Hindlimb muscle (tissue), 1 donor: ENCODE measurements at regions not wholly inside any gene's neighbourhood (a gene's known extent, or its start where the extent isn't known, plus 50 kb on each side); places are given as distances from the start of the nearest gene placed in this dataset.

ENCODE experiments used
- DNase-seq: peaks from one replicate; pipeline ENCODE4 v3.0.0-alpha.2; 2013

DNA sequence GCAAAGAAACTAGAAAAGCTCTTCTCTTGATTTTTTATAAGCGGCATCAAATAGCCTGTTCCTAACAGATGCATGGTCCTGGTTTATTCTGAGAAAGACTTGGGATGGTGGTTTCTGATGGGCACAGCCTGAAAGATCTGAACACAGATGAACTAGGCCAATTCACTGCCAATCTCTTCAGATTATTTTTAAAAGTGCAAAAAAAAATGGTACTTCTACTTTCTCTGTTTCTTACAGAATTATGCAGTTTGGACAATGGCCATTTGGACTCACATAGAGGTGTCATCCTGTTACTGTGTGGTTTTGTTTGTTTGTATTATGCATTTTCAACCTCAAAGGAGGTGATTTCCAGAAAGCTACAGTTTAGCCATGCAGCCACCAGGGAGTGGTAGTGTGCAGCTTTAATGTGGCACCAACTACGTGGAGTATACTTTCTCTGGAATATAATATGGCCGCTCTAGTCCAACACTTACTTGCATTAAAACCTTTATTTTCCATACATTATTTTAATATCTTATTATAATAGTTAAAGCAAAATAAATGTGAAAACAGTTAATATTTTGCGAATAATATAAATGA lies 469.8 kb upstream of the KIRREL3 start:
- DNase-seq = no peak

DNA sequence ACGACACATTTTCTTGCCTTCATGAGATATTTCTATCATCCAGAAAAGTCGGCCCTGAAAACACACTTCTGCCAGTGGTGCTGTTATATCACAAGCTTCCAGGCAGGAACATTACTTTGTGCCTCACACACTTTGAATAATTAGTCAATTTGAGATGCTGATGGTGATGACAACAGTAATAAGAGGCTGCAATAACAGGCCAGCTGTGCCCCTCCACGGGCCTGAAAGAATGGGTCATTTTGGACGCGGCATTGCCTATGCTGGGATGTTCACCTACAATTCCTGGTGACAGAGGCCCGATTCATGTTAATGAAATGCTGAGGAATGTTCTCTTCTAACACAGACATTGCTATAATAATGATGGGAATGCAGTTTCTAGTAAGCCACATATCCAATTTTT lies 463.8 kb upstream of the KIRREL3 start:
- no peak for DNase-seq

DNA sequence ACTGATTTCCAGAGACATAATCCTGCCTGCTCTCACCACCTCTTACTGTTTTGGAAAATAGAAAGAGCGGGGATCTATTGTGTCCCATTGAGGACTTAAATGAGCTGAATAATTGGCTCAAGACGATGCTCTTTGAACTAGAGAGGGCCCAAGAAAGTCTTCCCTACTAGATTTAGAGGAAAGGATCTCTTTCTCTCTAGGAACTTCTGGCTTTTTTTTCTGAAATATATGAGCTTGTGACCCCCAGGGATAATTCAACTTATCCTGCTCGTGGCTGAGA lies 461.4 kb upstream of the KIRREL3 start:
- no peak for DNase-seq

DNA sequence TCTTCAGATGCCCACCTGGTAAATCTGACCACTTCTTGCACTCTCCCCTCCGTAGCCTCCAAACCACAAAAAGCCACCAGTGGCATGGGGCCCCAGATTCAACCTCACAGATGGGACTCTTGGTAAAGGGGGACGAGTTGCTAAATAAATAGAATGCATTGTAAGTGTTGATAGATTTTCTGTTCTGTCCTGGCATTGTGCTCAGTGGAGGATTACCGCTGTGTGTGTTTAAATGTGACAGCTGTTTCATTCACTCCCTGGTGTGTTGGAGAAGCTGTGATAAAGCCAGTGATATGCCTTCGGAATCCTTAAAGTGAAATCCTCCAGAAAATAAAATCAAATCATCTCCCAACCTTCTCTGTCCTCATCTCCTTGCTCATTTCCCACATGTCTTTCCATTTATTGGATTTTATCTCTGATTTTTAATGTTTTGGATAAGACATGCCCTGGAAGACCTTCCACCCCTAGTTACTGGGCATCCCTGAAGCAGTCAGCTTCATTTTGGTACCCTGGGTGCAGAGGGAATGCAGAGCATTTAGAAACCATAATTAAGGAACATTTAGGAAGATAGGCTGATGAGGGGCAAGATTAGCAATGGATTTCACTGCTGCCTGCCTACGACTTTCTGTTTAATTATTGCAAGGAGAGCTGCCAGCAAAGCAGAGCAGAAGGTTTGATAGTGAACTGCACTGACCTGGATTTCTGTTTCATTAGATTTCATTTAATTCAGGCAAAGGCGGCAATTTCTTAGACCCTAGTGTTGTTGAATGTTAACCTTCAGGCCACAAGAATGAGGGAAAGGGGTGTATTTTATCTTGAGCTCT lies 460.9 kb upstream of the KIRREL3 start:
- no peak for DNase-seq

DNA sequence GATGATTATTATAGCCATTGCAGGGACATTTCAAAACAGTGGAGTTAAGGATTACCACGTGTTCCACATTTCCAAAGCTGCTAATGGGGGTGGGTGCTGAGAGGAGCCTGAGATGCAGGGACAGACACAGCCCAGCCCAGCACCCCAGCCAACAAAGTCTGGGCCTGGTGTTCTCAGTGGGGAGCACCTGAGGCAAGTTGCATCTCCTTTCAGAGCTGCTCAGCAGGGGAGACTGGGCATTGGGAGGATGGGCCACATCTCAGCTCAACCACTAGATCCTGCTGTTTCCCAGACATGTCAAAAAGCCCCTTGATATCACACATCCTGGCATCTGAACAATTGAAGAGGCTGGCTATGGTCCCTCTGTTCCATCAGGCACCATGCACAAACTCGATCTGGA lies 458.0 kb upstream of the KIRREL3 start:
- no peak for DNase-seq

DNA sequence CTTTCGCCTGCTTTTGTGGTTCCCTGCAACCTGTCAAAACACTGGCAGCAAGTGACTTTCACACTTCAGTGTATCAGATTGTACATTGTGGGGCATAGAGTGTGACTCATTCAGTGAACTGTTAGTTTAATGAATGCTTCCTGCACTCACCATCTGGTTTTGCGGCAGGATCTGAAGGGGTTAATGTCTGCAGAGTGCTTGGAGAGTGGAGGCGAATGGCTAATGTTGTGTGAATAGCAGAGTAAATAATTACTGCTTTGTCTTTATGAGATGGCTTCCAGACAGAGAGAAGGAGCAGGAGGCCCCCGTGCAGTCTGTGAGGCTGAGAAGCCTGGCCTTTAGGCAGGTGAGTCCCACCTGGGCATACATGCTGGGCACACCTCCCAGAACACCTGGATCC lies 454.3 kb upstream of the KIRREL3 start:
- no peak for DNase-seq

DNA sequence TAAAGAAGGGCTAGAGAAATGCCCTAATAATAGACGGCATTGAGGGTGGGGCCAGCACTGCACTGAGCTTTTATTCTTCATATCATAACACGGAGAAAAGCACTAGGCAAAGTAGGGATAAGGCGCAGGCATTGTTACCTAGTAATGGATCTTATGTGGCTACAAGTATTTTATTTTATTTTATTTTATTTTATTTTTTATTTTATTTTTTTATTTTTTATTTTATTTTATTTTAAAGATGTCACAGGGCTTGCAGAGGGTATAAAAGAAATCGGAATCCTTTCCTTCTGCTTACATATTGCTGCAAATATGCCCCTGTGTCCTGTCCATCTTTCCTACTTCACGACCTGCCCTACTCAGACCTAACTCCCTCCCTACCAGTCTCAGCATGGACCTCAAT lies 452.0 kb upstream of the KIRREL3 start:
- DNase-seq = no peak

DNA sequence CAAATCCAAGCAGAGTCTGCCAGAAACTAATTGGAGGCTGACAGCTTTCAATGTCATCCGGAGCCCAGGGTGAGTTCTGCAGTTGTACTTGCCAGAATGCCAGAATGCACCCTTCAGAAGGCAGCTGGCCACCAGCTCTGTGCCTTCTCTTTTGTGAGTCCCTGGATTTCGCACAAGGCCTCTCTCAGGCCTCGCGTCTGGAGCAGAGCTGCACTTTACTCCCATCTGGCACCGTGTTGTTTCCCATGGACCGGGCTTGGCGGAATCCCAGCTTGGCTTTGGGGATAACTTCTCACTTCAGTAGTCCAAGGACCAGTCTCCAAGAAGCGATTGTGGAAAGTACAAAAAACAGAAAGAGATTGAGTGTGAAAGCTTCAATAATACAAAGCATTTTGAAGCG lies 451.3 kb upstream of the KIRREL3 start:
- peak; percentile 9 for DNase-seq

DNA sequence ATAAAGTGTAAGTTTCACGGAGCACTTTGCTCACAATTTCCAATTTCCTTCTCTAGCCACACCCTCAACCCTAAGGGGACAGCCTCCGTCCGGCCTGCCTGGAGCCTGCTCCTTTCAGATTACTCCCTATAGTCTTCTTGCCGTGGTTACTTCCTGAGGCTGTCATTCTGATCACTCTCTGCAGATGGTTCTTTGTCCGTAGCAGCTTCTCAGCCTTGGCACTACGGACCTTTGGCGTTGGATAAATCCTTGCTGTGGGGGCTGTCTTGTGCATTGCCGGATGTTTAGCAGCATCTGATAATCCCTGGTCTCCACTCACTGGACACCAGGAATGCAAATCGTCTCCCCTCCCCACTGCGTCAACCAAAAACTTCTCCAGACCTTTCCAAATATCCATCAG lies 447.5 kb upstream of the KIRREL3 start:
- no peak for DNase-seq

DNA sequence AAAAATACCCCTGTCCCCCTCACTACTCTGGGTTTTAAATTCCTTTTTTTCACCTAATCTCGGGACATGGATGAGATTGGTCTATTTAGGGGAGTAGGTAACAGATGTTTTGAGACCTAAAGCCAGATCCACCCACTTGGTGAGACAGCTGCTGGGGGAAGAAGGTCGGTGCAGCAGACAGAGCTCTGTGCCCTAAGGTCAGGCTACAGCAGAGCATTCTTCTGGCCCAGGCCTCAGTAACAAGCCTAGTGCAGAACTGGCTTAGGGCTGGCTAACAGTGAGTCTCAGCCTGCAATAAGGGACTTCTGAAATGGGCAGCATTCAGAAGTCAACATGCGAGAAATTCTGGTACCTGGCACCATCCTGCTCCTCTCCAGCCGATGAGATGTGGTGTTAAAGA lies 444.9 kb upstream of the KIRREL3 start:
- DNase-seq = no peak

DNA sequence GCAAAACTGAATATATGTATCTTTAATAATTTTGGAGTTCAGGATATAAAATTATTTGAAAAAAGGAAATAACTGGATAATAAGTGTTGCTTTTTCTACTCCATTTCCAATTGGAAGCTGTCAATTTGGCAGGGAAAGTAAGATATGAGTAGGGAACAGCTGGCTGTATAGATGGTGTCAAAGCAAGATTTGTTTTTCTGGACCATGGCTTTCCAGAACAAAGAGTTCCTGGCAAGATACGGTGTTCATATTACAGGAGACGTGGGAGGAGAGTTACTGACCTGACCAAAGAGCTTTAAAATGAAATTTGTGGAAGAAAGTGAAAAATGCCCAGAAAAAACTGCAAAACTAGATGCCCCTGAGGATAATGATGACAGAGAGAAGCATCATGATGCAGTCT lies 442.7 kb upstream of the KIRREL3 start:
- no peak for DNase-seq

DNA sequence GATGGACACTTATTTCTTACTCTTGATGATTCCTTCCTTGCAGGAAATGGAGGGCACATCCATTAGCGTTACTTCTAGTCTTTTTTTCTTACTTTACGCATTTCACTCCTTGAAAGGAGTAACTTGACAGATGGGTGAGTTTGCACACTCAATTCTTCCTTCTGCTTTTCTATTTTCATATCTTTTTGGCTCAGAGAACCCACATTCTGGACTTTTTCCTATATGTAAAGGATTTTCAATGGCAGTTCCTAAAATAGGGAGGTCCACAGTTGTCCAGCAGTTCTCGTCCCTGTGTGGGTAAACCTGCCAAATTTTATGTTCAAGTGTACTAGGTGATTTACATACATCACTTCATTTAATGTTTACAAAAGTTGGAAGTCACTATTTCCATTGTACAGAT lies 440.0 kb upstream of the KIRREL3 start:
- no peak for DNase-seq

DNA sequence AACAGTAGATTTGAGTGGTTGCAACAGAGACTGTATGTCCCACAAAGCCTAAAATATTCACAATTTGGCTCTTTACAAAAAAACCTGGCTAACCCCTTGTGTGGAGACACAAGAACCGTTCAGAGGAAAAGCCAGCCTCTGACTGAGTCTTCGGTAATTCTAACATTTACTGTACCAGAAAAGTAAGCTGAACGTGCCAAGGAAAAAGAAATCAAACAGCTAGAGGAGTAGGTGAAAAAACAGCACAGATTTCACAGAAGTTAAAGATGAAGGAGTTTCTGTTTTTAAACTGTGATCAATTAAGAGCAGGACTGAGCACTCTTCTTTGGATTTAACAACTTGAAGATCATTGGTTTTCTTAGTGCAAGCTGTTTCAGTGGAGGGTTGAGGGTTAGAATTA lies 424.7 kb upstream of the KIRREL3 start:
- DNase-seq = no peak

DNA sequence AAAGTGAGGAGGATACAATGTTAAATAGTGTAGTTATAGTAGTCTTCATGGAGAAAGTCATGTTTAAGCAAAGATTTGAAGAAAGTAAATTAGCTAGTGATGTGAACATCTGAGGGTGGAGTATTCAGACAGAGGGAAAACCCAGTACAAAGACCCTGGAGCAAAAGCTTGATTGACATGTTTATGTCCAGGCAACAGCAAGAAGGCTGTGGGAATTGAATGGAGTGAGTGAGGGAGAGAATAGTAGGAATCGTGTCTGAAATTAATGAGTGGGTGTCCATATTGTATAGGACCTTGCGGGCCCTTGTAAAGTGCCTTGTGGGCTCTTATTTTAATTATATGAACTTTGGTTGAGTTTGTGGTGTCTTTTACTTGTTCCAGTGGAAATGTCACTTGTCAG lies 424.1 kb upstream of the KIRREL3 start:
- no peak for DNase-seq

DNA sequence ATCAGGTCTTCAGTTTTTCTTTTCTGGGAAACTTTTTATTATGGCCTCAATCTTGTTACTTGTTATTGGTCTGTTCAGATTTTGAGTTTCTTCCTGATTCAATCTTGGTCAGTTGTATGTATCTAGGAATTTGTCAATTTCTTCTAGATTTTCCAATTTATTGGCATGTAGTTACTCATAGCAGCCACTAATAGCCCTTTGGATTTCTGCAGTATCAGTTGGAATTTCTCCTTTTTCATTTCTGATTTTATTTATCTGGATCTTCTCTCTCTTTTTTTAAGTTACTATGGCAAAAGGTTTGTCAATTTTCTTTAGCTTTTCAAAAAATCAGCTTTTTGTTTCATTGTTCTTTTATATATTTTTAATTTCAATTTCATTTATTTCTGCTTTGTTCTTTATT lies 419.6 kb upstream of the KIRREL3 start:
- no peak for DNase-seq

DNA sequence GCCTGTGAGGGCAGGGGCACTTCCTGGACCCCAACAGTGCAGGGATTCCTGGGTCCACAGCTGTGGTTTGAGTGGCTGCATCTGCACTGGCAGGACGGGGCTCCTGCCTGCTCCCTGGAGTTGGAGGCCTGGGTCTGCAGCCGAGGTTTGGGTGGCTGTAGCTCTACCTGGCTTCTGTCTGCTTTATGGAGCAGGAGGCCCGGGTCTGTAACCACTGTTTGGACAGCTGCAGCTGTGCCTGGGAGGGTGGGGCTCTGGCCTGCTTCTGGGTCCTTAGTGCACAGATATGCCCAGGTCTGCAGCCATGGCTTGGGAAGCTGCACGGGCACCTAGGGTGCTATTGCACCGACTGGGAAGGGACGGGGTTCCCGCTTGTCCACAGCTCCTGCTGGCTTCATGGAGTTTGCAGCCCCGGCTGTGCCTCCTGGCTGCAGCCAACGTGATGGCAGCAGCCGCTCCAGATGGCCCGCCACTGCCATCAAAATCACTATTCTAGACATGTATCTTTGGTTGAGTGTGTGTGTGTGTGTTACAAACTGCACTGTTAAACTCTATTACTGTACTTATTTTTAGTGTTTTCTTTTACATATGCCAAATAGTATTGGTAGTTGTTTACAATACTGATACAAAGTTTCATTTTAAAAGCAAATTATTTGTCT lies 412.3 kb upstream of the KIRREL3 start:
- DNase-seq = no peak

DNA sequence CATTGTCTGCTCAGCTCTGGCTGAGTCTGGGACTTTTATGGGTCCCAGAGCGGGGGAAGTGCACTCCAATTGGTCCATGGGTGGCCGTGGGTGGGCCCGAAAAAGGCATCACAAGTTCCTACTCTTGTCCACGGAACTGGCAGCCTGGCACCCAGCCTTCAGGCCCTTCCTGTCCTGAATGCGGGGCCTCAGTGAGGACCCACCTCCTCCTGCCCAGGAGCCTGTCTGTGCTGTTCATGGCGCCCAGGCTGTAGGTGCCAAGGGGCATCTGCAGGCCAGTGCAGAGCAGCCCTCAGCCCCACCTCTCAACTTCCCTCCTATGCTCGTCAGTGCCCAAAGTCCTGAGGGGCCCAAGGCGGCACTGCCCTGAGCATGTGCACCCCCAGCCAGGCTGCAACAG lies 411.7 kb upstream of the KIRREL3 start:
- DNase-seq = no peak

DNA sequence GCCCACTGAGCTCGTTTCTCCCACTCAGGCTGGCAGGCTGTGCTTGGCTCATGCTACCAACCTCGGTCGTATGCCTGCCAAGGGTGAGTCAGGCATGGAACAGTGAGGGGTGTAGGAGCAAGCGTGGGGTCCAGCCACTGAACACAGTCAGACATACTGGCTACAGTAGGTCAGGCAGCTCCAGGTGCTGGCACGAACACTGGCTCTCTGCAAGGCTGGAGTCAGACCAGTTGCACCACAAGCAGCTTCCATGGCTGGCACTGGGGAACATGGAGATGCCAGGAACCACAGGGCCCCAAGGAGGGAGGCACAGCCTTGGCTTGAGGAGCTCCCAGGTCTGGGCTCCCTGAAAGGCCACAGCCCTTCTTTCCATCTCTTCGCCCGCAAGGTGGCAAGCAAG lies 410.7 kb upstream of the KIRREL3 start:
- no peak for DNase-seq

DNA sequence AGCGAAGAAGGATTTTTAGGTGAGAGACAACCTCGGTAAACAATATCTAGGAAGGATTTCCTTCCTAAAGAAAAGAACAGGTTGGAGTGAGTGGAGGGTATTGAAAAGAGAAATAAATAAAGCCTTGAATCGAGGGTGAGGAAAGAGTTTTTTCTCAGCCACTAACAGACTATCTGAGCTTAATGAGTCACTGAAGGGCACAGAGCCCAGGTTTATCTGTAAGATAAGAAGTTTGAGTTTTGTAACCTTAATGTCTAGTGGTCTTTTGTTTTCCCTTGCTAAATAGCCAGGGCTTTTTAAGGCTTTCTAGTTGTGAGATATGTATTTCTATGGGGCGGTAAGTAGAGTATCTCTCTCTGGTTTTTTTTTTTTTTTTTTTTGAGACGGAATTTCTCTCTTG lies 394.5 kb upstream of the KIRREL3 start:
- no peak for DNase-seq

DNA sequence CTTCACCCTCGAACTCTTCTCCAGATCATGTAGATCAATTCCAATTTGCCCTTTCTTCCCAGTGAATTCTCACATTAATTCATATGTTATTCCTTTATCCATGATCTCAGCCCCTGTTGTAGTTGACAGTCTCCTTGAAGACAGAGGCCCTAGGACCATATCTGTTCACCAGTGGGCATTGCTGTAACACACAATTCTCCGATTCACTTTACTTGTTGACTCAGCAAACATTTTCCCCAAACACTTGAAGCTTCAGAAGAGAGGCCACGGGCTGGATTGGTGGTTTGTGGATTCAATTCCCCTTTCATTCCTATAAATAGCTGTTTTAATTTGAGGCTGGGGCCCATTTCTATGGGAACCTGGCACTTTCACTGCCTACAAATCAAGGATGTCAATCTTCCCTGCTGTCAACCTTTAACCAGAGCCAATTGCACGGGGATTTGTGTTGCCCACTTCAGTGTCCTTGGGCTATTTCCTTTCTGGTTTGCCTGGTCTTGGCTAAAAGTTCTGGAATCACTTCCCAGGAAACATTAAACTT lies 393.0 kb upstream of the KIRREL3 start:
- DNase-seq = no peak

DNA sequence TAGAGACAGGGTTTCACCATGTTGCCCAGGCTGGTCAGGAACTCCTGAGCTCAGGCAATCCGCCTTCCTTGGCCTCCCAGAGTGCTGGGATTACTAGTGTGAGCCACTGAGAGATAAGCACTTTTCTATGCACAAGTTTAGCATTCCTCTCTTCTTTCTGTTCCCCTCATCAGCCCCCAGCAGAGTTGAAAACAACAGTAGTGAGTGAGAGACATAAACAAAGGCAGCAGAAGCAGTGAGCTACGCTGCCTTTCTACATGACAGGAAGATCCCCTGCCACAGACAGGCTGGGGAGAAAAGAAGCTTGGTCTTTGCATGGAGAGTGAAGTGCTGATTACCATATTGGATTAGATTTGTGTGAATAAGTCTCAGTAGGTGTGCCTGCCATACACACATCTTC lies 392.0 kb upstream of the KIRREL3 start:
- no peak for DNase-seq

DNA sequence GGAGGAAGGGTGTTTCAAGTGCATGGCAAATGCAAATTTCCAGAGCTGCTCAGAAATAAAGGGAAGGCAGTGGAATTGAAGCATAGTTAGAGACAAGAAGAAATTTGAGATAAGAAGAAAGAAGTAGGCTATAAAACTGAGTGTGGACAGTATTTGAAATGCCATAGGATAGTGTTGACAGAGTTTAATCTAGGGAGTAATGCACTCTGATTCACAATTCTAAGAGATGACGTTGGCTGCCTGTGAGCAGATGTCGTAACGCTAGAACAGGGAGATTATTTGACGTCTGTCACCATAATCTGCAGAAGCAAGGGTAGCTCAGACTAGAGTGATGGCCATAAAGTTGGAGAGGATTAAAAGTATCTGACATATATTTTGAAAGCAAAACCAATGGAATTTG lies 389.9 kb upstream of the KIRREL3 start:
- DNase-seq = no peak

DNA sequence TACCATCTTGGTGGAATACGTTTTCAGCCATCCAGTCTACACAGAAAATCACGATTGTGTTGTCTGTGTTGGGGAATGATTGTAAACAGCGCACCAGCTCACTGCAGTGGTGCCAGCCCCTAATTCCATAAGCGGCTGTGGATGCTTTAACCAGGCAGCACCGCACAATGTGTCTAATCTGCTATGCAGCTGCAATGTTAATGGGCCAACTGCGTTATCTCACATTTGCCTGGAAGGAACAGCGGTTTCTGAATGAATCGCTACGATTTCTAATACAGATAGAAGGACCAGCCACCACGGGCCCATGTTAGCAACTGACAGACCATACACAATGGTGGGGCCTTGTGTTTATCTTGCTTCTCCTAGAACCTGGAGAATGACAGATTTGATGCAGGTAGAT lies 384.5 kb upstream of the KIRREL3 start:
- no peak for DNase-seq

DNA sequence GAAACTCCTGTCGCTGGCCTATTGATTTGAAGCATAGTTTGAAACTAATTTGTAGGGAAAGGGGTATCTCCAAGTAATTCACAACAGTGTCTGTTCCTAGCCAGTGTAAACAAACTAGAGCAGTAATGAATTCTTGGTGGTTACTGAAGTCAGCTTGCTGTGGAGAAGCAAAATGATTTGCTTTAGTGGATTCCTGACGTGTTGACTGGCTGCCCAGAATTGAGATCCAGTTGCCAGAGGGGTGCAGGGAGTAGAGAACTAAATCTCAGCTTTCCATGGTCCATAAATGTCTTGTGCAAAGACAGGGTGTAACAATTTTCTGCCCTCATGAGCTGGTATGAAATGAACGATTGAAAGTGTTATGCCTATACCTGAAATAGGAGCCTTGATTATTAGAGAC lies 382.5 kb upstream of the KIRREL3 start:
- DNase-seq = no peak
